ENCODE measurements at regions not wholly inside any gene's neighbourhood (a gene's known extent, or its start where the extent isn't known, plus 50 kb on each side); places are given as distances from the start of the nearest gene placed in this dataset.

DNA sequence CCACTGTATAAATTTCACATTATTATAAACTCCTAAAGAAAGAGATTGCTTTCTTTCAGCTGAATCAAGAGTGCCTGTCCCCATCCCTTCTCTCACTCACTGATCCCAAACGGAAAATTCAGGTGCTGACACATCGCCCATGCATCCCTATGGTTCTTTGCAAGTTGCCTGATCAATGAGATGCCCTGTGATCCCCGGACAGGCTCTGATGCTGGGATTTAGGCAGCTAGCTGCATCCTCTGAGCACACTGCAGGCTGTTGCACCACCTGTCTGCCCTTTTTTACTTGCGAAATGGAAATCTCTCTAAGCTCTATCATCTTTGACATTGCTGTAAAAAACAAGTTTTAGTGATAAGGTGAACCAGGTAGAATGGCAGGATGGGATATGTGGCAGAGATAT lies 456.5 kb downstream of the GATA3 start:
- TF ChIP-seq, protein P1, sequence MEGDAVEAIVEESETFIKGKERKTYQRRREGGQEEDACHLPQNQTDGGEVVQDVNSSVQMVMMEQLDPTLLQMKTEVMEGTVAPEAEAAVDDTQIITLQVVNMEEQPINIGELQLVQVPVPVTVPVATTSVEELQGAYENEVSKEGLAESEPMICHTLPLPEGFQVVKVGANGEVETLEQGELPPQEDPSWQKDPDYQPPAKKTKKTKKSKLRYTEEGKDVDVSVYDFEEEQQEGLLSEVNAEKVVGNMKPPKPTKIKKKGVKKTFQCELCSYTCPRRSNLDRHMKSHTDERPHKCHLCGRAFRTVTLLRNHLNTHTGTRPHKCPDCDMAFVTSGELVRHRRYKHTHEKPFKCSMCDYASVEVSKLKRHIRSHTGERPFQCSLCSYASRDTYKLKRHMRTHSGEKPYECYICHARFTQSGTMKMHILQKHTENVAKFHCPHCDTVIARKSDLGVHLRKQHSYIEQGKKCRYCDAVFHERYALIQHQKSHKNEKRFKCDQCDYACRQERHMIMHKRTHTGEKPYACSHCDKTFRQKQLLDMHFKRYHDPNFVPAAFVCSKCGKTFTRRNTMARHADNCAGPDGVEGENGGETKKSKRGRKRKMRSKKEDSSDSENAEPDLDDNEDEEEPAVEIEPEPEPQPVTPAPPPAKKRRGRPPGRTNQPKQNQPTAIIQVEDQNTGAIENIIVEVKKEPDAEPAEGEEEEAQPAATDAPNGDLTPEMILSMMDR (IDR thresholded peaks at IDR 0.05) = no peak
- ChIA-PET POLR2A (no interaction called here), CTCF (no interaction called here)
- intact Hi-C loops (cut with micrococcal nuclease) = no loop called here
- H3K9me3 Mint-ChIP-seq = no peaks in the 10 kb centered on the region
- no peaks in the 10 kb centered on the region for H3K36me3 Mint-ChIP-seq (ENCODE audit: low read depth)
- H3K27me3 Mint-ChIP-seq = peaks cover 12% of the 10 kb centered on the region
- no peaks in the 10 kb centered on the region for H3K4me1 Mint-ChIP-seq (ENCODE audit: low read depth)
- no peak overlapping the region for H3K4me3 Mint-ChIP-seq
- ATAC-seq (no peak), DNase-seq (no peak)
- H3K27ac Mint-ChIP-seq = no peak overlapping the region

DNA sequence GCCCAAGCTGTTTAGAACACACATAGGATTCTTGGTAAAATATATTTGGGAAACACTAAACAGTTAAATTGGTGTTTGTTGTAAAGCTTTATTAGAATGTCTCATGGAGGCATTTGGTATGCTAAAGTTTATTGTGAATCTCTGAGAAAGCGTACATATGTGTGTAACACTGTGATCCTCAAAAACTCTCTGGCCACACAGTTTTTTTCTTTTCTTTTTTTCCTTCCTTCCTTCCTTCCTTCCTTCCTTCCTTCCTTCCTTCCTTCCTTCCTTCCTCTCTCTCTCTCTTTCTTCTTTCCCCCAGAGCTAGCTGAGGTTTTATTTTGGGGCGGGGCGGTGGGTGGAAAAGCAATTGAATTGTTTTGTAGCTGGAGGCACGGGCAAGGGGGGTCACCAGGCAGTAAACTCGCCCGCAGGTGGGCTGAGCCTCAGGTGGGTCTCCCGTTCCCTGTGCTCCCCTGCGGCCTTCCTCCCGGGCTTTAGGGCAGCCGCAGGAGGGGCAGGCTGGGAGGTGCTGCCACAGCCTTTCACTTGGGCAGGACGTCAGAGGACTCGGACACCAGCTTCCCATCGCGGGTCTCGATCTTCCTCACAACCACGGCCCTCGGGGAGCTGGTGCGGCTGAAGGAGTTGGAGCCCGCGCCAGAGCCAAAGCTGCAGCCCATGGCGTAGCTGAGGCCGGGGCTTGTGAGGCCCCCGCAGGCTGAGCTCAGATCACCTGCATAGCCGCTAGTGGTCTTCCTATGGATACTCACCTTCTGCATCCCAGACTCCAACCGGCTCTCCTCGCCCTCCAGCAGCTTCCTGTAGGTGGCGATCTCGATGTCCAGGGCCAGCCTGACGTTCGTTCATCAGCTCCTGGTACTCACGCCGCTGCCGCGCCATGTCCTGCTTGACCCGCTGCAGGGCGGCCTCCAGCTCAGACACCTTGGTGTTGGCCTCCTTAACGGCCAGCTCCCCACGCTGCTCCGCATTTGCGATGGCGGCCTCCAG lies 459.0 kb downstream of the GATA3 start:
- POLR2A ChIA-PET = no interaction called here
- ATAC-seq = no peak
- Mint-ChIP-seq H3K27me3 (peaks cover 8% of the 10 kb centered on the region), H3K9me3 (no peaks in the 10 kb centered on the region), H3K27ac (no peak overlapping the region), H3K4me1 (ENCODE audit: low read depth) (no peaks in the 10 kb centered on the region), H3K4me3 (no peak overlapping the region), H3K36me3 (ENCODE audit: low read depth) (no peaks in the 10 kb centered on the region)
- no peak for DNase-seq
- TF ChIP-seq, protein P1 (IDR thresholded peaks at IDR 0.05) = no peak
- intact Hi-C loops (cut with micrococcal nuclease) = no loop called here
- CTCF ChIA-PET = interaction anchor here (1.3 kb wide), 1 partner anchor 10 kb away, joined by 3 read pairs; no protein-coding TSS in a partner anchor

DNA sequence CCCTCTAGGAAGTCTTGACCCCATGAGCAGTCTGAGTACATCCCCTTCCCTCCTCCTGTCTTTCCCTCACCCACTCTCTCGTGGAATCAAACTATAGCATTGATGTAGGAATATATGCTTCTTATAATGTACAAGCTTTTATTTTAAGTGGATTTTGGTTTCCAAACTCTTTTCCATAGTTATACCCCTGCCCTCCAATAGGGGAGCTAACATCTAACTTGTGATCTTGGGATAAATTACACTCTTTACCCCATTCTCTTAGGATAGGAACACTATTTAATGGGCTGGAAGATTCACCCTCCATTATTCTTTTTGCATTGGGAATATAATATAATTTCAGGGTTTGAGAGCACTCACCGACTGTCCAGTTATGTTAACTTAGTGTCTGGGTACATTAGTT lies 465.9 kb downstream of the GATA3 start:
- POLR2A ChIA-PET = no interaction called here
- ATAC-seq = no peak
- Mint-ChIP-seq H3K4me1 (ENCODE audit: low read depth) (no peaks in the 10 kb centered on the region), H3K36me3 (ENCODE audit: low read depth) (no peaks in the 10 kb centered on the region), H3K27ac (no peak overlapping the region), H3K27me3 (peaks cover 11% of the 10 kb centered on the region), H3K4me3 (no peak overlapping the region), H3K9me3 (peaks cover 4% of the 10 kb centered on the region)
- intact Hi-C loops (cut with micrococcal nuclease) = no loop called here
- DNase-seq = no peak
- TF ChIP-seq, protein P1 (IDR thresholded peaks at IDR 0.05) = no peak
- CTCF ChIA-PET = no interaction called here

DNA sequence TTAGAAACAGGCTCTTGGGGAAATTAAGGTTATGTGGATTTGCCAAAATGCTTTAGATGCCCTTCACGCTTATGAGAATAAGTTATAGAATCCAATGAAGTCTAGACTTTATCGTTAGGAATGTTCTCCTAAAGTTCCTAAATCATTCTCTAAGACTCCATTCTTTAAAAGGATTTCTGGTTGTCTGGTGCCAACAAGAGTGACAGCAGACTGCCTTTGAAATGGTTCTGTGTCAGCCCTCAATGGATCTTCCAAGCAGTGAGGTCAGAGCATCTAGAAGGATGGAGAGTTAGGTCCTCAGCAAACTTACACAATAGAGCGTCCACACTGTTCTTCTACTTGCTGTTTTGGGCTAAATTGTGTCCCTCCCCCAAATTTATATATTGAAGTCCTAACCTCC lies 473.3 kb downstream of the GATA3 start:
- no peak for DNase-seq
- CTCF ChIA-PET = no interaction called here

DNA sequence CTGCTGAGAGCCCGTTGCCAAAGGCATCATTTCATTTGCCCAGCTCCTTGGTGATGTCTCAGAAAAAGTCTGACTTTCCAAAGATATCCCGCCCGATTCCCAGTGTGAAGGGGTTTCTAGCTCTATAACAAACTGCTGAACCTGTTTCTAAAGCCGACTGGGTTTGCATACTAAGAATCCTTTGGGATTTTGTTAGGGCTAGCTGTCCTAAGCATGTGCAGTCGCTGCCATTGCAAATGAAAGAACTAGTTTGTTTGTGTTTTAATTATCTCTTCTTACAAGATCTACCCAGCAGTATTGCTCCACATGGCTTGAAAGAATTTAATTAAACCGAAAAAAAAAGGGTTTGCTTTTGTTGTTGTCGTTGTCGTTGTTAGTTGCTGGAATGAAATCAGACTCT lies 476.6 kb downstream of the GATA3 start:
- POLR2A ChIA-PET = no interaction called here
- TF ChIP-seq, protein P1 (IDR thresholded peaks at IDR 0.05) = no peak
- intact Hi-C loops (cut with micrococcal nuclease) = no loop called here
- no peak overlapping the region for H3K4me3 Mint-ChIP-seq
- ATAC-seq (no peak), DNase-seq (no peak)
- no peak overlapping the region for H3K27ac Mint-ChIP-seq
- H3K4me1 Mint-ChIP-seq (ENCODE audit: low read depth) = peaks cover 9% of the 10 kb centered on the region
- no peaks in the 10 kb centered on the region for H3K9me3 Mint-ChIP-seq
- no peaks in the 10 kb centered on the region for H3K36me3 Mint-ChIP-seq (ENCODE audit: low read depth)
- H3K27me3 Mint-ChIP-seq = peaks cover 13% of the 10 kb centered on the region
- CTCF ChIA-PET = no interaction called here

More for the DNA sequence above, 473.3 kb downstream of the GATA3 start:
- no peaks in the 10 kb centered on the region for H3K9me3 Mint-ChIP-seq
- no peak overlapping the region for H3K27ac Mint-ChIP-seq
- no peak for ATAC-seq
- peaks cover 4% of the 10 kb centered on the region for H3K4me1 Mint-ChIP-seq (ENCODE audit: low read depth)
- H3K36me3 Mint-ChIP-seq (ENCODE audit: low read depth) = no peaks in the 10 kb centered on the region
- POLR2A ChIA-PET = no interaction called here
- H3K4me3 Mint-ChIP-seq = no peak overlapping the region
- intact Hi-C loops (cut with micrococcal nuclease) = no loop called here
- TF ChIP-seq, protein P1 (IDR thresholded peaks at IDR 0.05) = no peak
- peaks cover 10% of the 10 kb centered on the region for H3K27me3 Mint-ChIP-seq

Measured in activated CD8-positive, alpha-beta T cell treated with anti-CD3 and anti-CD28 coated beads for 36 hours (primary cell).